ENCODE measurements at regions not wholly inside any gene's neighbourhood (a gene's known extent, or its start where the extent isn't known, plus 50 kb on each side); places are given as distances from the start of the nearest gene placed in this dataset.

- Histone ChIP-seq H3K4me1 (peaks cover 12% of the 10 kb centered on the region), H3K9me3 (no peaks in the 10 kb centered on the region), H3K4me3 (ENCODE audit: low read depth, low read length) (no peak overlapping the region), H3K27me3 (replicated peaks; ENCODE audit: control insufficient read depth, insufficient read depth, low read length) (no peaks in the 10 kb centered on the region), H3K36me3 (ENCODE audit: control insufficient read depth, insufficient read depth, low read length) (no peaks in the 10 kb centered on the region)
- Mint-ChIP-seq H3K27me3 (ENCODE audit: insufficient read depth, unreplicated experiment) (no peaks in the 10 kb centered on the region), H3K4me1 (ENCODE audit: low read depth, unreplicated experiment) (peaks cover 16% of the 10 kb centered on the region), H3K36me3 (ENCODE audit: insufficient read depth, unreplicated experiment) (no peaks in the 10 kb centered on the region), H3K27ac (ENCODE audit: unreplicated experiment) (no peak overlapping the region), H3K4me3 (ENCODE audit: unreplicated experiment) (no peak overlapping the region), H3K9me3 (ENCODE audit: unreplicated experiment) (no peaks in the 10 kb centered on the region)
- TF ChIP-seq CTCF (IDR thresholded peaks at IDR 0.05; ENCODE audit: insufficient read depth in 1 of 2, low read depth in 1 of 2, low read length in 1 of 2, severe bottlenecking in 1 of 2, unreplicated experiment in 1 of 2), result no peak
- ChIA-PET POLR2A (no interaction called here), CTCF (no interaction called here)
- no TSS peak for BruUV-seq (replicated peaks)
- no peak for DNase-seq
- intact Hi-C loops (cut with micrococcal nuclease; ENCODE audit: unreplicated experiment), result no loop called here
Observed at GRCh38 chr12:91663310-91663709, 480.7 kb upstream of the DCN start.

GRCh38 chr12:91662021-91662420, 479.4 kb upstream of the DCN start:
- no peaks in the 10 kb centered on the region for H3K9me3 ChIP-seq
- Mint-ChIP-seq H3K9me3 (ENCODE audit: unreplicated experiment) (no peaks in the 10 kb centered on the region), H3K27ac (ENCODE audit: unreplicated experiment) (no peak overlapping the region), H3K4me3 (ENCODE audit: unreplicated experiment) (no peak overlapping the region), H3K4me1 (ENCODE audit: low read depth, unreplicated experiment) (peaks cover 10% of the 10 kb centered on the region), H3K36me3 (ENCODE audit: insufficient read depth, unreplicated experiment) (no peaks in the 10 kb centered on the region), H3K27me3 (ENCODE audit: insufficient read depth, unreplicated experiment) (no peaks in the 10 kb centered on the region)
- no peak for TF ChIP-seq CTCF (IDR thresholded peaks at IDR 0.05; ENCODE audit: insufficient read depth in 1 of 2, low read depth in 1 of 2, low read length in 1 of 2, severe bottlenecking in 1 of 2, unreplicated experiment in 1 of 2)
- intact Hi-C loops (cut with micrococcal nuclease; ENCODE audit: unreplicated experiment), result no loop called here
- H3K27me3 ChIP-seq (replicated peaks; ENCODE audit: control insufficient read depth, insufficient read depth, low read length), result no peaks in the 10 kb centered on the region
- no peak overlapping the region for H3K4me3 ChIP-seq (ENCODE audit: low read depth, low read length)
- H3K4me1 ChIP-seq, result peaks cover 6% of the 10 kb centered on the region; the same call in 1 of the 2 replicates
- ChIA-PET CTCF (no interaction called here), POLR2A (no interaction called here)
- no TSS peak for BruUV-seq (replicated peaks)
- no peak for DNase-seq
- no peaks in the 10 kb centered on the region for H3K36me3 ChIP-seq (ENCODE audit: control insufficient read depth, insufficient read depth, low read length)

GRCh38 chr12:91657032-91657431, 474.4 kb upstream of the DCN start:
- no peaks in the 10 kb centered on the region for H3K4me1 Mint-ChIP-seq (ENCODE audit: low read depth, unreplicated experiment)
- intact Hi-C loops (cut with micrococcal nuclease; ENCODE audit: unreplicated experiment), result no loop called here
- no peak for DNase-seq
- H3K27me3 Mint-ChIP-seq (ENCODE audit: insufficient read depth, unreplicated experiment), result no peaks in the 10 kb centered on the region
- Histone ChIP-seq H3K4me3 (ENCODE audit: low read depth, low read length) (no peak overlapping the region), H3K36me3 (ENCODE audit: control insufficient read depth, insufficient read depth, low read length) (no peaks in the 10 kb centered on the region), H3K27me3 (replicated peaks; ENCODE audit: control insufficient read depth, insufficient read depth, low read length) (no peaks in the 10 kb centered on the region), H3K4me1 (no peaks in the 10 kb centered on the region), H3K9me3 (no peaks in the 10 kb centered on the region)
- H3K36me3 Mint-ChIP-seq (ENCODE audit: insufficient read depth, unreplicated experiment), result no peaks in the 10 kb centered on the region
- H3K4me3 Mint-ChIP-seq (ENCODE audit: unreplicated experiment), result no peak overlapping the region
- H3K27ac Mint-ChIP-seq (ENCODE audit: unreplicated experiment), result no peak overlapping the region
- ChIA-PET POLR2A (no interaction called here), CTCF (no interaction called here)
- no peaks in the 10 kb centered on the region for H3K9me3 Mint-ChIP-seq (ENCODE audit: unreplicated experiment)
- no peak for TF ChIP-seq CTCF (IDR thresholded peaks at IDR 0.05; ENCODE audit: insufficient read depth in 1 of 2, low read depth in 1 of 2, low read length in 1 of 2, severe bottlenecking in 1 of 2, unreplicated experiment in 1 of 2)
- no TSS peak for BruUV-seq (replicated peaks)
